ENCODE measurements at regions not wholly inside any gene's neighbourhood (a gene's known extent, or its start where the extent isn't known, plus 50 kb on each side); places are given as distances from the start of the nearest gene placed in this dataset.

DNA sequence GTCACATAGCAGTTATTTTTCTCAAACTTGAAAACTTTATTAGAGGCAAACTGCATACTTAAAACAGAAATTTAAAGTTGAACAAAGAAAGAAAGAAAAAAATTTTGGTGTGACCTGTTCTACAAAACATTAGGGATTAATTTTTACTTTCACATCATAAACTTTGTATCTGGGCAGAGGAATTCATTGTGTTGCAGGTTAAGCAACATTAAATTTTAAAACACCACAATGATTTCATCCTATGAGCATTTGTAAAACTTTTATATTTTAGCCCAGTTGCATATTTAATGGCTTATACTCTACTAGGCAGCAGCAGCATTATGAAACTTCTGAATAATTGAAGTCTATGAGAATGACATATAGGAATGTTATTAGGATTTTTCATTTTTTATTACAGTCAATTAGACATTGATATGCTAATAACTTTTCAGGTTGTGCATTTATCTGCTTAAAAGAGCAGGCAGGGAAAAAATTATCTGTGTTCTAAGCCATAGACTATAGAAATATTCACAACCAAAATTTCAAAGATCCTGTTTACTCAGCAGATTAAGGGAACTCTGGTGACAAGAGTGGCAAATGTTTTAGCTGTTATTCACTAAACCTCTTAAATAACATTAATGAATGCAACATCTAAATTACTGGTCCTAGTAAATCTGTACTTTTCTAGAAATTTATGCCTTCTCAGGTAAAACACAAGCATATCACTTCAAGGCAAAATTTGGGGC is 1088.5 kb upstream of the CDH6 start:
- H3K27me3 ChIP-seq (ENCODE audit: insufficient read depth): no peaks in the 10 kb centered on the region
- no peak for DNase-seq
- no peaks in the 10 kb centered on the region for H3K9me3 ChIP-seq
- peaks cover 0 to 17% of the 10 kb centered on the region in 2 experiments; a peak in 1 of 4 replicates for H3K4me1 ChIP-seq (ENCODE audit: control insufficient read depth in 1 of 2, insufficient read depth in 2 of 2, low read depth in 1 of 2, low read length in 1 of 2)
- H4K20me1 ChIP-seq (ENCODE audit: insufficient read depth): no peaks in the 10 kb centered on the region
- H3K4me2 ChIP-seq: no peak overlapping the region
- no peak overlapping the region for H3K4me3 ChIP-seq (ENCODE audit: low read depth in 2 of 2, low read length in 1 of 2)
- H3K36me3 ChIP-seq (replicated peaks in 1 of 2; ENCODE audit: control insufficient read depth in 1 of 2, insufficient read depth in 2 of 2, low read length in 1 of 2): no peaks in the 10 kb centered on the region
- ChIA-PET CTCF (interaction anchor here (1.4 kb wide), 1 partner anchor 21 kb away, joined by 3 read pairs; no protein-coding TSS in a partner anchor), POLR2A (no interaction called here)
- TF ChIP-seq TEAD4 (IDR thresholded peaks at IDR 0.05; ENCODE audit: borderline replicate concordance, insufficient read depth): no peak
- no peak for TF ChIP-seq TCF12 (IDR thresholded peaks at IDR 0.05)
- TF ChIP-seq SIN3A (IDR thresholded peaks at IDR 0.05; ENCODE audit: borderline replicate concordance, low read depth, low read length): no peak
- no peak for TF ChIP-seq FOXM1 (IDR thresholded peaks at IDR 0.05; ENCODE audit: low read depth)
- no peak for TF ChIP-seq POLR2AphosphoS5 (IDR thresholded peaks at IDR 0.05; ENCODE audit: low read depth, low read length)
- no peak for TF ChIP-seq SMC3 (IDR thresholded peaks at IDR 0.05; ENCODE audit: low read depth, low read length)
- TF ChIP-seq NRF1 (IDR thresholded peaks at IDR 0.05; ENCODE audit: low read depth, low read length): no peak
- TF ChIP-seq EZH2phosphoT487 (IDR thresholded peaks at IDR 0.05; ENCODE audit: borderline replicate concordance, low read depth): no peak
- no peak for TF ChIP-seq EP300 (IDR thresholded peaks at IDR 0.05; ENCODE audit: borderline replicate concordance in 1 of 2, low read depth in 1 of 2, low read length in 1 of 2)
- no peak for TF ChIP-seq NFIC (IDR thresholded peaks at IDR 0.05; ENCODE audit: borderline replicate concordance)
- TF ChIP-seq, protein P1, sequence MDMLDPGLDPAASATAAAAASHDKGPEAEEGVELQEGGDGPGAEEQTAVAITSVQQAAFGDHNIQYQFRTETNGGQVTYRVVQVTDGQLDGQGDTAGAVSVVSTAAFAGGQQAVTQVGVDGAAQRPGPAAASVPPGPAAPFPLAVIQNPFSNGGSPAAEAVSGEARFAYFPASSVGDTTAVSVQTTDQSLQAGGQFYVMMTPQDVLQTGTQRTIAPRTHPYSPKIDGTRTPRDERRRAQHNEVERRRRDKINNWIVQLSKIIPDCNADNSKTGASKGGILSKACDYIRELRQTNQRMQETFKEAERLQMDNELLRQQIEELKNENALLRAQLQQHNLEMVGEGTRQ (IDR thresholded peaks at IDR 0.05; ENCODE audit: borderline replicate concordance, low read depth, low read length): no peak
- no peak for TF ChIP-seq JUND (IDR thresholded peaks at IDR 0.05)
- peaks cover 16% of the 10 kb centered on the region for H3F3A ChIP-seq (replicated peaks; ENCODE audit: insufficient read depth)
- no peak overlapping the region for H3K27ac ChIP-seq (ENCODE audit: low read depth in 2 of 2, low read length in 1 of 2)
- no peaks in the 10 kb centered on the region for H3K9me2 ChIP-seq
- H2AFZ ChIP-seq (ENCODE audit: low read depth): no peak overlapping the region
- H3K9ac ChIP-seq: no peak overlapping the region
- no peaks in the 10 kb centered on the region for H3K79me2 ChIP-seq (ENCODE audit: insufficient read depth)

GRCh38 chr5:30103452-30104202 is 1089.9 kb upstream of the CDH6 start:
- ChIA-PET POLR2A (no interaction called here), CTCF (no interaction called here)
- Histone ChIP-seq H3K4me1 (ENCODE audit: control insufficient read depth in 1 of 2, insufficient read depth in 2 of 2, low read depth in 1 of 2, low read length in 1 of 2) (peaks cover 0 to 21% of the 10 kb centered on the region in 2 experiments; a peak in 1 of 4 replicates), H4K20me1 (ENCODE audit: insufficient read depth) (no peaks in the 10 kb centered on the region), H3K9me2 (no peaks in the 10 kb centered on the region), H3K79me2 (ENCODE audit: insufficient read depth) (no peaks in the 10 kb centered on the region), H3K27ac (ENCODE audit: low read depth in 2 of 2, low read length in 1 of 2) (peak overlapping the region in 1 of 2 experiments; percentile 37; a peak in 2 of 4 replicates), H3K9ac (no peak overlapping the region), H3K4me3 (ENCODE audit: low read depth in 2 of 2, low read length in 1 of 2) (no peak overlapping the region), H3K36me3 (replicated peaks in 1 of 2; ENCODE audit: control insufficient read depth in 1 of 2, insufficient read depth in 2 of 2, low read length in 1 of 2) (no peaks in the 10 kb centered on the region), H3K9me3 (no peaks in the 10 kb centered on the region), H3K4me2 (peak overlapping the region; percentile 0; the same call in 1 of the 2 replicates), H3K27me3 (ENCODE audit: insufficient read depth) (no peaks in the 10 kb centered on the region; the same call in 1 of the 2 replicates), H2AFZ (ENCODE audit: low read depth) (no peak overlapping the region), H3F3A (replicated peaks; ENCODE audit: insufficient read depth) (peaks cover 16% of the 10 kb centered on the region)
- no peak for DNase-seq
- 20% methylated on average over 7 of the region's 7 CpGs for WGBS (ENCODE audit: low lambda C conversion rate)
- TF ChIP-seq, protein P2, sequence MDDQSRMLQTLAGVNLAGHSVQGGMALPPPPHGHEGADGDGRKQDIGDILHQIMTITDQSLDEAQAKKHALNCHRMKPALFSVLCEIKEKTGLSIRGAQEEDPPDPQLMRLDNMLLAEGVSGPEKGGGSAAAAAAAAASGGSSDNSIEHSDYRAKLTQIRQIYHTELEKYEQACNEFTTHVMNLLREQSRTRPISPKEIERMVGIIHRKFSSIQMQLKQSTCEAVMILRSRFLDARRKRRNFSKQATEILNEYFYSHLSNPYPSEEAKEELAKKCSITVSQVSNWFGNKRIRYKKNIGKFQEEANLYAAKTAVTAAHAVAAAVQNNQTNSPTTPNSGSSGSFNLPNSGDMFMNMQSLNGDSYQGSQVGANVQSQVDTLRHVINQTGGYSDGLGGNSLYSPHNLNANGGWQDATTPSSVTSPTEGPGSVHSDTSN (IDR thresholded peaks at IDR 0.05): no peak
- no peak for TF ChIP-seq EP300 (IDR thresholded peaks at IDR 0.05; ENCODE audit: borderline replicate concordance in 1 of 2, low read depth in 1 of 2, low read length in 1 of 2)
- no peak for TF ChIP-seq TCF12 (IDR thresholded peaks at IDR 0.05)

Data from SK-N-SH (cell line).